ENCODE measurements at regions not wholly inside any gene's neighbourhood (a gene's known extent, or its start where the extent isn't known, plus 50 kb on each side); places are given as distances from the start of the nearest gene placed in this dataset.

GRCh38 chr1:8146257-8146855 lies 120.2 kb upstream of the ERRFI1 start:
- TF ChIP-seq CTCF (IDR thresholded peaks at IDR 0.05; ENCODE audit: control extremely low read depth, extremely low read depth, low read depth, missing control alignments), result no peak
- DNase-seq (ENCODE audit: extremely low spot score), result no peak
- ChIA-PET CTCF (interaction anchor here (1.2 to 1.8 kb wide), 4 partner anchors 8 to 19 kb away, joined by 3 to 6 read pairs (median 4); no protein-coding TSS in a partner anchor), POLR2A (no interaction called here)

- DNase-seq (ENCODE audit: extremely low spot score), result no peak
- POLR2A ChIA-PET, result no interaction called here
- TF ChIP-seq CTCF (IDR thresholded peaks at IDR 0.05; ENCODE audit: control extremely low read depth, extremely low read depth, low read depth, missing control alignments), result no peak
- CTCF ChIA-PET, result interaction anchor here (1.2 to 1.8 kb wide), 2 partner anchors 9 to 20 kb away, joined by 3 to 5 read pairs; no protein-coding TSS in a partner anchor
Observed at GRCh38 chr1:8145545-8146202, 119.6 kb upstream of the ERRFI1 start.

GRCh38 chr1:8144323-8144722 lies 118.2 kb upstream of the ERRFI1 start:
- CTCF ChIA-PET, result no interaction called here
- no peak for TF ChIP-seq CTCF (IDR thresholded peaks at IDR 0.05; ENCODE audit: control extremely low read depth, extremely low read depth, low read depth, missing control alignments)
- DNase-seq (ENCODE audit: extremely low spot score), result no peak
- POLR2A ChIA-PET, result no interaction called here

- ChIA-PET CTCF (interaction anchor here (0.8 to 1.0 kb wide), 2 partner anchors 16 to 171 kb away, joined by 3 to 4 read pairs; no protein-coding TSS in a partner anchor), POLR2A (no interaction called here)
- TF ChIP-seq CTCF (IDR thresholded peaks at IDR 0.05; ENCODE audit: control extremely low read depth, extremely low read depth, low read depth, missing control alignments), result no peak
- DNase-seq (ENCODE audit: extremely low spot score), result no peak
Observed at GRCh38 chr1:8142955-8143629, 117.0 kb upstream of the ERRFI1 start.

GRCh38 chr1:8139941-8140340 lies 113.8 kb upstream of the ERRFI1 start:
- ChIA-PET POLR2A (no interaction called here), CTCF (no interaction called here)
- TF ChIP-seq CTCF (IDR thresholded peaks at IDR 0.05; ENCODE audit: control extremely low read depth, extremely low read depth, low read depth, missing control alignments), result no peak
- no peak for DNase-seq (ENCODE audit: extremely low spot score)

- TF ChIP-seq CTCF (IDR thresholded peaks at IDR 0.05; ENCODE audit: control extremely low read depth, extremely low read depth, low read depth, missing control alignments), result no peak
- DNase-seq (ENCODE audit: extremely low spot score), result no peak
- CTCF ChIA-PET, result no interaction called here
- POLR2A ChIA-PET, result no interaction called here
Observed at GRCh38 chr1:8139383-8139782, 113.3 kb upstream of the ERRFI1 start.

Measured in GM10248 (cell line).